Stimulated activated CD4-positive, alpha-beta T cell treated with anti-CD3 and anti-CD28 coated beads, Interleukin-1b, Interleukin-23, amount 100 ng/mL, for 1 hour (primary cell): ENCODE measurements at regions not wholly inside any gene's neighbourhood (a gene's known extent, or its start where the extent isn't known, plus 50 kb on each side); places are given as distances from the start of the nearest gene placed in this dataset.
"Not testable (repeated sequence)": the region's sequence is repeated elsewhere in the genome, so short reads cannot be mapped to it uniquely, and the experiment has no call there.

Experiments
- DNase-seq, 2 donors: peaks; one replicate each; pipeline ENCODE4 v3.0.0-alpha.2; 2020; ENCODE audit warnings: low read depth in 2 of 2

- no peak for DNase-seq
Observed at GRCh38 chr2:225244933-225245332, 154.6 kb upstream of the NYAP2 start.

- DNase-seq: no peak
Observed at GRCh38 chr2:225236769-225237323, 162.7 kb upstream of the NYAP2 start.

GRCh38 chr2:225233234-225233633 is 166.3 kb upstream of the NYAP2 start:
- no peak for DNase-seq

GRCh38 chr2:225231900-225232299 is 167.6 kb upstream of the NYAP2 start:
- no peak for DNase-seq

GRCh38 chr2:225229346-225229745 is 170.2 kb upstream of the NYAP2 start:
- DNase-seq: not testable (repeated sequence)

GRCh38 chr2:225226441-225226840 is 173.1 kb upstream of the NYAP2 start:
- DNase-seq: no peak

GRCh38 chr2:225223301-225223700 is 176.2 kb upstream of the NYAP2 start:
- no peak for DNase-seq

GRCh38 chr2:225207471-225207870 is 165.2 kb upstream of the DOCK10 start:
- no peak for DNase-seq

GRCh38 chr2:225207043-225207442 is 164.8 kb upstream of the DOCK10 start:
- no peak for DNase-seq

- DNase-seq: no peak
Observed at GRCh38 chr2:225196579-225196978, 154.3 kb upstream of the DOCK10 start.

- DNase-seq: no peak
Observed at GRCh38 chr2:225192869-225193268, 150.6 kb upstream of the DOCK10 start.

- DNase-seq: no peak
Observed at GRCh38 chr2:225190987-225191386, 148.7 kb upstream of the DOCK10 start.

- no peak for DNase-seq
Observed at GRCh38 chr2:225184948-225185347, 142.7 kb upstream of the DOCK10 start.

GRCh38 chr2:225182126-225182525 is 139.9 kb upstream of the DOCK10 start:
- no peak for DNase-seq

GRCh38 chr2:225177098-225177497 is 134.8 kb upstream of the DOCK10 start:
- DNase-seq: no peak

- DNase-seq: no peak
Observed at GRCh38 chr2:225173909-225174308, 131.6 kb upstream of the DOCK10 start.

GRCh38 chr2:225171350-225171749 is 129.1 kb upstream of the DOCK10 start:
- no peak for DNase-seq

GRCh38 chr2:225170162-225170561 is 127.9 kb upstream of the DOCK10 start:
- DNase-seq: no peak

- DNase-seq: no peak
Observed at GRCh38 chr2:225169396-225169795, 127.1 kb upstream of the DOCK10 start.

GRCh38 chr2:225165052-225165451 is 122.8 kb upstream of the DOCK10 start:
- DNase-seq: no peak

GRCh38 chr2:225164401-225165050 is 122.3 kb upstream of the DOCK10 start:
- DNase-seq: no peak

GRCh38 chr2:225158360-225158759 is 116.1 kb upstream of the DOCK10 start:
- no peak for DNase-seq

- no peak for DNase-seq
Observed at GRCh38 chr2:225156853-225157451, 114.7 kb upstream of the DOCK10 start.

- DNase-seq: no peak
Observed at GRCh38 chr2:225140723-225141122, 98.5 kb upstream of the DOCK10 start.
